ENCODE measurements at regions not wholly inside any gene's neighbourhood (a gene's known extent, or its start where the extent isn't known, plus 50 kb on each side); places are given as distances from the start of the nearest gene placed in this dataset.

GRCh38 chr10:1961989-1962388 is 224.7 kb upstream of the ADARB2 start:
- no peaks in the 10 kb centered on the region for H3K36me3 ChIP-seq
- no peaks in the 10 kb centered on the region for H3K27me3 ChIP-seq
- no peak overlapping the region for H3K4me3 ChIP-seq
- DNase-seq (ENCODE audit: low spot score in 2 of 2): no peak
- no peaks in the 10 kb centered on the region for H3K9me3 ChIP-seq
- H3K27ac ChIP-seq: no peak overlapping the region
- no peak for TF ChIP-seq POLR2A (IDR thresholded peaks at IDR 0.05)
- no peak for TF ChIP-seq POLR2AphosphoS5 (IDR thresholded peaks at IDR 0.05)
- no peak for TF ChIP-seq CTCF (IDR thresholded peaks at IDR 0.05)
- intact Hi-C loops (cut with DNase I; ENCODE audit: low total_unique reads): no loop called here
- H3K4me1 ChIP-seq: no peaks in the 10 kb centered on the region

- Histone ChIP-seq H3K9me3 (no peaks in the 10 kb centered on the region), H3K4me1 (no peaks in the 10 kb centered on the region), H3K36me3 (no peaks in the 10 kb centered on the region), H3K27me3 (no peaks in the 10 kb centered on the region), H3K27ac (no peak overlapping the region), H3K4me3 (no peak overlapping the region)
- no peak for DNase-seq (ENCODE audit: low spot score in 2 of 2)
- intact Hi-C loops (cut with DNase I; ENCODE audit: low total_unique reads): no loop called here
- TF ChIP-seq POLR2AphosphoS5 (IDR thresholded peaks at IDR 0.05) (no peak), CTCF (IDR thresholded peaks at IDR 0.05) (no peak), POLR2A (IDR thresholded peaks at IDR 0.05) (no peak)
Measured at GRCh38 chr10:1960982-1961381, 223.7 kb upstream of the ADARB2 start.

GRCh38 chr10:1957057-1957456 is 219.7 kb upstream of the ADARB2 start:
- no peaks in the 10 kb centered on the region for H3K4me1 ChIP-seq
- H3K4me3 ChIP-seq: no peak overlapping the region
- intact Hi-C loops (cut with DNase I; ENCODE audit: low total_unique reads): no loop called here
- DNase-seq (ENCODE audit: low spot score in 2 of 2): no peak
- H3K27me3 ChIP-seq: no peaks in the 10 kb centered on the region
- no peak overlapping the region for H3K27ac ChIP-seq
- H3K36me3 ChIP-seq: no peaks in the 10 kb centered on the region
- no peaks in the 10 kb centered on the region for H3K9me3 ChIP-seq
- TF ChIP-seq POLR2AphosphoS5 (IDR thresholded peaks at IDR 0.05) (no peak), CTCF (IDR thresholded peaks at IDR 0.05) (no peak), POLR2A (IDR thresholded peaks at IDR 0.05) (no peak)

GRCh38 chr10:1954300-1954699 is 217.0 kb upstream of the ADARB2 start:
- intact Hi-C loops (cut with DNase I; ENCODE audit: low total_unique reads): no loop called here
- no peak overlapping the region for H3K27ac ChIP-seq

GRCh38 chr10:1952126-1953095 is 215.1 kb upstream of the ADARB2 start:
- Histone ChIP-seq H3K27me3 (no peaks in the 10 kb centered on the region), H3K36me3 (no peaks in the 10 kb centered on the region), H3K4me1 (no peaks in the 10 kb centered on the region), H3K27ac (no peak overlapping the region), H3K9me3 (no peaks in the 10 kb centered on the region), H3K4me3 (no peak overlapping the region)
- no peak for DNase-seq (ENCODE audit: low spot score in 2 of 2)
- TF ChIP-seq POLR2A (IDR thresholded peaks at IDR 0.05): no peak
- no peak for TF ChIP-seq POLR2AphosphoS5 (IDR thresholded peaks at IDR 0.05)
- TF ChIP-seq CTCF (IDR thresholded peaks at IDR 0.05): no peak
- intact Hi-C loops (cut with DNase I; ENCODE audit: low total_unique reads): no loop called here

More at GRCh38 chr10:1954300-1954699, 217.0 kb upstream of the ADARB2 start:
- TF ChIP-seq POLR2A (IDR thresholded peaks at IDR 0.05): no peak
- no peak for DNase-seq (ENCODE audit: low spot score in 2 of 2)
- Histone ChIP-seq H3K27me3 (no peaks in the 10 kb centered on the region), H3K36me3 (no peaks in the 10 kb centered on the region), H3K4me3 (no peak overlapping the region), H3K9me3 (no peaks in the 10 kb centered on the region), H3K4me1 (no peaks in the 10 kb centered on the region)
